ENCODE measurements at regions not wholly inside any gene's neighbourhood (a gene's known extent, or its start where the extent isn't known, plus 50 kb on each side); places are given as distances from the start of the nearest gene placed in this dataset.

- H3K4ac ChIP-seq (ENCODE audit: low read depth, low read length): no peak overlapping the region
- H3K9ac ChIP-seq (ENCODE audit: low read length): no peak overlapping the region
- no peaks in the 10 kb centered on the region for H3K27me3 ChIP-seq (ENCODE audit: insufficient read depth, low read length)
- no peak overlapping the region for H2AFZ ChIP-seq (ENCODE audit: insufficient read depth, low read length, poor library complexity)
- no peak for DNase-seq
- no peak overlapping the region for H3K4me2 ChIP-seq (ENCODE audit: low read length)
- no CpG with 5 or more reads among the region's 3 CpGs for WGBS (ENCODE audit: extremely low coverage, insufficient coverage, insufficient read length)
- no peak overlapping the region for H4K8ac ChIP-seq (ENCODE audit: low read depth, low read length)
- no peak overlapping the region for H2AK5ac ChIP-seq (ENCODE audit: low read length)
- no peak overlapping the region for H2BK12ac ChIP-seq (ENCODE audit: low read length)
- no peaks in the 10 kb centered on the region for H3K79me2 ChIP-seq (ENCODE audit: control insufficient read depth, insufficient read depth, low read length, poor library complexity)
- H4K12ac ChIP-seq (ENCODE audit: low read depth, low read length): no peak overlapping the region
- H3K18ac ChIP-seq (ENCODE audit: low read length): no peak overlapping the region
- H3K4me3 ChIP-seq (ENCODE audit: low read depth, low read length): no peak overlapping the region
- no peaks in the 10 kb centered on the region for H3K4me1 ChIP-seq (ENCODE audit: control insufficient read depth in 1 of 2, insufficient read depth in 2 of 2, low read length in 2 of 2)
- no peak overlapping the region for H2BK5ac ChIP-seq (ENCODE audit: low read depth, low read length, poor library complexity)
- H3K36me3 ChIP-seq (ENCODE audit: control insufficient read depth in 1 of 2, insufficient read depth in 2 of 2, low read length in 2 of 2): no peaks in the 10 kb centered on the region
- H3K27ac ChIP-seq (ENCODE audit: low read depth, low read length): no peak overlapping the region
- no peaks in the 10 kb centered on the region for H3K9me3 ChIP-seq (ENCODE audit: insufficient read depth, low read depth, low read length)
- H3K14ac ChIP-seq (ENCODE audit: low read length): no peak overlapping the region
- no peak overlapping the region for H4K91ac ChIP-seq (ENCODE audit: low read depth, low read length)
- no peak overlapping the region for H3K23ac ChIP-seq (ENCODE audit: low read length)
- H3K79me1 ChIP-seq (ENCODE audit: low read length): no peaks in the 10 kb centered on the region
- no peak overlapping the region for H2BK120ac ChIP-seq (ENCODE audit: insufficient read depth, low read length, poor library complexity)
Observed at GRCh38 chr13:66208589-66208988, 1021.5 kb downstream of the PCDH9 start.

- H2BK5ac ChIP-seq (ENCODE audit: low read depth, low read length, poor library complexity): no peak overlapping the region
Observed at GRCh38 chr13:66207610-66208009, 1022.5 kb downstream of the PCDH9 start.

GRCh38 chr13:66205807-66206206 is 1024.3 kb downstream of the PCDH9 start:
- Histone ChIP-seq H3K79me1 (ENCODE audit: low read length) (no peaks in the 10 kb centered on the region), H3K36me3 (ENCODE audit: control insufficient read depth in 1 of 2, insufficient read depth in 2 of 2, low read length in 2 of 2) (no peaks in the 10 kb centered on the region), H4K8ac (ENCODE audit: low read depth, low read length) (no peak overlapping the region), H3K4me2 (ENCODE audit: low read length) (no peak overlapping the region), H2AK5ac (ENCODE audit: low read length) (no peak overlapping the region), H2BK5ac (ENCODE audit: low read depth, low read length, poor library complexity) (no peak overlapping the region), H3K9ac (ENCODE audit: low read length) (no peak overlapping the region), H3K23ac (ENCODE audit: low read length) (no peak overlapping the region), H3K9me3 (ENCODE audit: insufficient read depth, low read depth, low read length) (no peaks in the 10 kb centered on the region), H4K12ac (ENCODE audit: low read depth, low read length) (no peak overlapping the region), H2AFZ (ENCODE audit: insufficient read depth, low read length, poor library complexity) (no peak overlapping the region), H2BK120ac (ENCODE audit: insufficient read depth, low read length, poor library complexity) (no peak overlapping the region), H2BK12ac (ENCODE audit: low read length) (no peak overlapping the region), H3K27ac (ENCODE audit: low read depth, low read length) (no peak overlapping the region), H3K4me3 (ENCODE audit: low read depth, low read length) (no peak overlapping the region), H3K79me2 (ENCODE audit: control insufficient read depth, insufficient read depth, low read length, poor library complexity) (no peaks in the 10 kb centered on the region), H3K4ac (ENCODE audit: low read depth, low read length) (no peak overlapping the region), H4K91ac (ENCODE audit: low read depth, low read length) (no peak overlapping the region), H3K14ac (ENCODE audit: low read length) (no peak overlapping the region), H3K18ac (ENCODE audit: low read length) (no peak overlapping the region), H3K27me3 (ENCODE audit: insufficient read depth, low read length) (no peaks in the 10 kb centered on the region), H3K4me1 (ENCODE audit: control insufficient read depth in 1 of 2, insufficient read depth in 2 of 2, low read length in 2 of 2) (no peaks in the 10 kb centered on the region)
- no CpG with 5 or more reads among the region's 2 CpGs for WGBS (ENCODE audit: extremely low coverage, insufficient coverage, insufficient read length)
- DNase-seq: no peak

More at GRCh38 chr13:66207610-66208009, 1022.5 kb downstream of the PCDH9 start:
- no peak overlapping the region for H3K18ac ChIP-seq (ENCODE audit: low read length)
- H3K36me3 ChIP-seq (ENCODE audit: control insufficient read depth in 1 of 2, insufficient read depth in 2 of 2, low read length in 2 of 2): no peaks in the 10 kb centered on the region
- H3K79me2 ChIP-seq (ENCODE audit: control insufficient read depth, insufficient read depth, low read length, poor library complexity): no peaks in the 10 kb centered on the region
- H2BK12ac ChIP-seq (ENCODE audit: low read length): no peak overlapping the region
- no peak overlapping the region for H3K9ac ChIP-seq (ENCODE audit: low read length)
- no peaks in the 10 kb centered on the region for H3K27me3 ChIP-seq (ENCODE audit: insufficient read depth, low read length)
- no peak overlapping the region for H4K12ac ChIP-seq (ENCODE audit: low read depth, low read length)
- H4K8ac ChIP-seq (ENCODE audit: low read depth, low read length): no peak overlapping the region
- no peak overlapping the region for H2AK5ac ChIP-seq (ENCODE audit: low read length)
- H3K4me2 ChIP-seq (ENCODE audit: low read length): no peak overlapping the region
- no peaks in the 10 kb centered on the region for H3K9me3 ChIP-seq (ENCODE audit: insufficient read depth, low read depth, low read length)
- no peak overlapping the region for H3K23ac ChIP-seq (ENCODE audit: low read length)
- DNase-seq: no peak
- WGBS (ENCODE audit: extremely low coverage, insufficient coverage, insufficient read length): no CpG with 5 or more reads among the region's 1 CpG
- no peaks in the 10 kb centered on the region for H3K4me1 ChIP-seq (ENCODE audit: control insufficient read depth in 1 of 2, insufficient read depth in 2 of 2, low read length in 2 of 2)
- H3K27ac ChIP-seq (ENCODE audit: low read depth, low read length): no peak overlapping the region
- H3K4me3 ChIP-seq (ENCODE audit: low read depth, low read length): no peak overlapping the region
- H2AFZ ChIP-seq (ENCODE audit: insufficient read depth, low read length, poor library complexity): no peak overlapping the region
- no peak overlapping the region for H4K91ac ChIP-seq (ENCODE audit: low read depth, low read length)
- H2BK120ac ChIP-seq (ENCODE audit: insufficient read depth, low read length, poor library complexity): no peak overlapping the region
- H3K14ac ChIP-seq (ENCODE audit: low read length): no peak overlapping the region
- no peaks in the 10 kb centered on the region for H3K79me1 ChIP-seq (ENCODE audit: low read length)
- no peak overlapping the region for H3K4ac ChIP-seq (ENCODE audit: low read depth, low read length)

- Histone ChIP-seq H3K14ac (ENCODE audit: low read length) (no peak overlapping the region), H3K4ac (ENCODE audit: low read depth, low read length) (no peak overlapping the region), H3K4me1 (ENCODE audit: control insufficient read depth in 1 of 2, insufficient read depth in 2 of 2, low read length in 2 of 2) (no peaks in the 10 kb centered on the region)
Observed at GRCh38 chr13:66200555-66200954, 1029.6 kb downstream of the PCDH9 start.

More at GRCh38 chr13:66200555-66200954, 1029.6 kb downstream of the PCDH9 start:
- Histone ChIP-seq H3K79me1 (ENCODE audit: low read length) (no peaks in the 10 kb centered on the region), H3K9me3 (ENCODE audit: insufficient read depth, low read depth, low read length) (no peaks in the 10 kb centered on the region), H3K27ac (ENCODE audit: low read depth, low read length) (no peak overlapping the region), H3K27me3 (ENCODE audit: insufficient read depth, low read length) (no peaks in the 10 kb centered on the region), H4K91ac (ENCODE audit: low read depth, low read length) (no peak overlapping the region), H2BK5ac (ENCODE audit: low read depth, low read length, poor library complexity) (no peak overlapping the region), H2BK12ac (ENCODE audit: low read length) (no peak overlapping the region), H2AK5ac (ENCODE audit: low read length) (no peak overlapping the region), H2BK120ac (ENCODE audit: insufficient read depth, low read length, poor library complexity) (no peak overlapping the region), H3K4me2 (ENCODE audit: low read length) (no peak overlapping the region), H4K12ac (ENCODE audit: low read depth, low read length) (no peak overlapping the region), H3K23ac (ENCODE audit: low read length) (no peak overlapping the region), H3K79me2 (ENCODE audit: control insufficient read depth, insufficient read depth, low read length, poor library complexity) (no peaks in the 10 kb centered on the region), H2AFZ (ENCODE audit: insufficient read depth, low read length, poor library complexity) (no peak overlapping the region), H3K9ac (ENCODE audit: low read length) (no peak overlapping the region), H3K36me3 (ENCODE audit: control insufficient read depth in 1 of 2, insufficient read depth in 2 of 2, low read length in 2 of 2) (no peaks in the 10 kb centered on the region), H4K8ac (ENCODE audit: low read depth, low read length) (no peak overlapping the region), H3K18ac (ENCODE audit: low read length) (no peak overlapping the region), H3K4me3 (ENCODE audit: low read depth, low read length) (no peak overlapping the region)
- no peak for DNase-seq
